Caki2 (cell line): ENCODE measurements at regions not wholly inside any gene's neighbourhood (a gene's known extent, or its start where the extent isn't known, plus 50 kb on each side); places are given as distances from the start of the nearest gene placed in this dataset.
"Not testable (repeated sequence)": the region's sequence is repeated elsewhere in the genome, so short reads cannot be mapped to it uniquely, and the experiment has no call there.

ENCODE experiments used
- DNase-seq: peaks from one replicate; pipeline ENCODE4 v3.0.0-alpha.2; 2015; ENCODE audit warnings: low read depth
- in situ Hi-C: cut with HindIII; loops from 2 replicates; pipeline ENCODE4 v1.10.0; 2016; ENCODE audit warnings: low sequenced_read_pairs, low pct_unique_long_range_greater_than_20kb, mixed read lengths

DNA sequence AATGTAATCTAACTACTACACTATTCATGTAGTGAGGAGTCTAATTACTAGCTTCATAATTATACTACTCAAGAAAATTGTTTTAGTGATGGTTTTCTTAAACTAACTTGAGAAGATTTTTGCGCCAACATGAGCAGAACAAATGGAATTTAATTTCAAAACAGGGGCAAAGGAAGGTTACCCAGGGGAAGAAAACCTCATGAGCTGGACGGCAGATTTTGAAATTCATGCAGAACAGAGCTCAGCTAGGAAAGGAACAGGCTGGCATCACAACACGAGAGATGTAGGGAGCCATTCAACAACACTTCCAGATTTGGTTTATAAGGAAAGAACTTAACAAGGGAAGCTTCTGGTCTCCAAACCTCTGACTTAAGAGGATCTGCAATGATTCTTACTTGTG, 235.3 kb upstream of the PRKCQ start:
- no peak for DNase-seq
- in situ Hi-C loops = no loop called here

DNA sequence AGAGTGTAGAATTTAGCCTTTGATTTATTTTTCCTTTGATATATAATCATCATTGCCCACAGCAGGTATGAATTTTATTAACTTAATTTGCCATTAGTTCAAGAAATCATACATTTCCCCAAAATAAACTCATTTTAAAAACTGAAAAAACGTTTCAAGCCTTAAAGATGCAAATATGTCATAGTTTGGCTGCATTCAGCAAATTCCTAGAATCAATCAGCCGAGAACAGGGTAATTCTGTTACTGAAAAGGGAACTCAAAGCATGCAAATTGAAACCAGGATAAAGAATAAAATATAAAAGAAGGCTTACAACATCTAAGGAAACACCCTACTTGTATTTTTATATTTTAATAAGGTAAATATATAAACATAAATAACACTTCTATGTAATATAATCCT, 233.8 kb upstream of the PRKCQ start:
- no peak for DNase-seq
- in situ Hi-C loops = no loop called here

DNA sequence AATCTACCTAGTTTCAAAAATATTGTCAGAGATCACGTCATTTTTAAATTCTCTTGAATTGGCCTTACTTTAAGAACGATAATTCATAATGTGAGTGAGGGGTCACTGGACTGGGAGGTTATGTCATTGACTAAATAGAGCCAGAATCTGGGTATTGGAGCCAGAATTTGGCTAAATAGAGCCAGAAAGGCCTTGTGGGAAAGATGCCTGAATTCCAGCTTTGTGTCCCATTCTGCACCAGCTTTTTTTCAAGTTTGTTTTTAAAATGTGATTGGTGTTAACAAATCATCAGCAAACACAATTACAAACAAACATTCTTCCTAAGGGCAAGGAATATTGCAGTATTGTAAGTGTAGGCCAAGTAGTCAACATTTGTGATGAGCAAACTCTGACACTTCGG, 233.2 kb upstream of the PRKCQ start:
- no peak for DNase-seq
- in situ Hi-C loops = no loop called here

DNA sequence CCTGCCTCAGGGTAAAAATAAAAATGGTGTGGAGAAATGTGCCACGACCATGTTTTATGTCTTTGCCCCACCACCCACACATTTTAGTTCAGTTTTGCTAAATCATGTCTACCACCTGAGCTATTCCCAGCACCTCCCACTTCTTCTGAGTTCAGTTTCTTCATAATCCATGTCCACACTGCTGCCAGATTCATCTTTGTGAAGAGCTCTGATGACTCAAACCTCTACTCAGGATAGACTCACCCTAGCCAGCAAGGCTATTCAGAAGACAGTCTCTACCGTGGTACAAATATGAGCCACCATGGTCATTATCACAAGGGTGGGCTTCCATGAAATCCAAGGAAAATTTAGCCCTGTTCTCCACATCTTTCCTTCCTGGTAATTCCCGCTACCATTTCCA, 231.1 kb upstream of the PRKCQ start:
- in situ Hi-C loops = no loop called here
- DNase-seq = no peak

DNA sequence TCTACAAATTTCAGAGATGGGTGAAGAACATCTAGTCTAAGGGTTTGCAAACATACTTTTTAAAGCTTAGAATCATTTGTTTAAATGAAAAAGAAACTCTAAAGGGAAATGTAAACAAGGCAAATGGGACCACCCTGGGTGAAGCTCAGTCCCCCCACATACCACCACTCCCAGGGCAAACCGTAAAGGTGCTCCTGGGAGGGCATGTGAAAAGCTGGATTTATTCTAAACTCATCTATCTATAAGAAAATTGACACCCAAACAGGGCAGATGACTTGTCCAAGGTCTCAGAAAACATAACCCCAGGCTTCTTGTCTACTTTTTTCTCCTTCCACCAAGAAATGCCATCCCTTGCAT, 223.3 kb upstream of the PRKCQ start:
- in situ Hi-C loops = no loop called here

DNA sequence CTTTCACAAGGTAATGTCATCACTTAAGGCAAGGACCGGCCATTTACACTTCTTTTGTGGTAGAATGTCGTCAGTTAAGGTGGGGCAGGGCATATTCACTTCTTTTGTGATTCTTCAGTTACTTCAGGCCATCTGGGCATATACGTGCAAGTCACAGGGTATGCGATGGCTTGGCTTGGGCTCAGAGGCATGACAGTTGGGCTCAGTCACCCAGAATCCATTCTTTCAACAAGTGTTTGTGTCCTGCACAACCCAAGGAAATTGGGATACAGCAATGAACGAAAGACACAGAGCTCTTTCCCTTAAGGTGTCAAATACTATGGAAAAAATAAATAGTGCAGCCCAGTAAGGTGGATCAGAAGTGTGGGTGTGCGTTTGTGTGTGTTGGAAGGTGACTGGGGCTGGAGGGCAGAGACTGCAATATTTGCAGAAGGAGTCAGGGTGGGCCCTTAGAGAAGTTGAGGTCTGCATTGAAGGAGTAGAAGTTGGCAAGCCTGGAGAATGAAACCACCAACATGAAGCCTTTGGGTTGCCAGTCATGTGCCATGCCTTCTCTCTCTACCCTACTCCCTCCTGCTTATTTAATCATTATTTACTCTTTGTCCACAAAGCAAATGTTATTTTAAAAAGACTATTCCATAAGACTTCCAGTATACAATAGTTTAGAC, 222.8 kb upstream of the PRKCQ start:
- no peak for DNase-seq
- in situ Hi-C loops = no loop called here

More for the DNA sequence above, 223.3 kb upstream of the PRKCQ start:
- DNase-seq = no peak

DNA sequence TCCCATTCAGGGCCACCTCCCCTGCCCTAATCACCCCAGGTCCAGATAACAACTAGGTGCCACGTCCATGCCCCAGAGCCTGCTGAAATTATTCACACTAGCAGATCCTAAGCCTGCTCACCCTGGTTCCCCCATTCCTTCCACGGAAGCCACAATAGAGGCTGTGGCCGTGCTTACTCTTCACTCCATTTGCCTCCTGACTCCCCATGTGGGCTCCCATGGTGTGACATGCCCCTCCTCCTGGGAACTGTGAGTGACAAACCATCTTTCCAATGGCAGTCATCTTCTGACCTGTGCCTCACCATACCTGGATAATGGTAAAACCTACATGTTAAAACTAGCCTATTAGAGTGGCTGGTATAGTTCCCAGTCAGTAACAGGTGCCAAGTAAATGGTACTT, 216.2 kb upstream of the PRKCQ start:
- in situ Hi-C loops = no loop called here
- no peak for DNase-seq

DNA sequence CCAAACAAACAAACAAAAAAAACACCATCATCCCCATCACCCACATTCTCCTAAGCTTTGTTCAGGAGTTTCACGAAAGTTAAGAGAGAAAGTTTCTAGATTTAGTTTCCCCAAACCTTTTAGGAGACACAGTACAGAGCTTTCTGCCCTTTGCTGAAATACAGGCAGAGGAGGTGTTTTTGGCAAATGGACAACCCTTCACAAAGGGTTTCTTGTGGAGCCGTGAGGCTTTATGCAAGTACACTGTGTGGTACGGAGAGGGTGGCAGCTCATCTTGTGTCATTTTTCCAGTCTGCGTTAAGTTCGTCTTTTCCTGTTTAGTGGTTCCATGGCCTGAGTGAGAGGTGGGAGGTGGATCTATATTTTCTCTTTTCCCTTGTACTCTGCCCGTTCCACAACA, 215.5 kb upstream of the PRKCQ start:
- in situ Hi-C loops = no loop called here
- no peak for DNase-seq

DNA sequence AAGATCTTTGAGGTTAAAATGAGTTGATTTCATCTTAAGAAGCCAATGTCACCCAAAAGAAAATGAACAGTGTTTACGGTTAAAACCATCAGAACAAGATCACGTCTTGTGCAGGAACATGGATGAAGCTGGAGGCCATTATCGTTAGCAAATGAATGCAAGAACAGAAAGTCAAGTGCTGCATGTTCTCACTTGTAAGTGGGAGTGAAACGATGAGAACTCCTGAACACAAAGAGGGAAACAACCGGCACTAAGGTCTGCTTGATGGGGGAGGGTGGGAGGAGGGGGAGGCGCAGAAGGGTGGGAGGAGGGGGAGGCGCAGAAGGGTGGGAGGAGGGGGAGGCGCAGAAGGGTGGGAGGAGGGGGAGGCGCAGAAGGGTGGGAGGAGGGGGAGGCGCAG, 214.8 kb upstream of the PRKCQ start:
- in situ Hi-C loops = not testable (repeated sequence)

DNA sequence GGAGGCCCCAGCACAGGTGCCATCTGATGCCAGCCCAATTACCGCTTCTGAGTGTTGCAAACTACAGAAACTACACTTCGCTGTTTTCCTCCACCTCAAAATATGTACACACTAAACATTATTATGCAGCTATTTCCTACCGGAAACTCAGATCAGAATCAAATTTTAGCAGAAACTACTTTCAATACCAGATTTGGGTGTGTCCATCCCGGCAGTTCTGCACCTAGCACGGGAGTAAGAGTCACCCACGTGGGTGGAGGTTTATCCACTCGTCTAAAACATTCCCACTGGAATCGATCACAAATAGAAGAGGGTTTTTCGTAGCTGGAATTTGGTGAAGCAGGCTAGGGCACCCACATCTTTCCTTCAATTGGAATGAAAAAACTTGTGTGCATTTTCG, 214.4 kb upstream of the PRKCQ start:
- no peak for DNase-seq

More for the DNA sequence above, 214.8 kb upstream of the PRKCQ start:
- DNase-seq = not testable (repeated sequence)

DNA sequence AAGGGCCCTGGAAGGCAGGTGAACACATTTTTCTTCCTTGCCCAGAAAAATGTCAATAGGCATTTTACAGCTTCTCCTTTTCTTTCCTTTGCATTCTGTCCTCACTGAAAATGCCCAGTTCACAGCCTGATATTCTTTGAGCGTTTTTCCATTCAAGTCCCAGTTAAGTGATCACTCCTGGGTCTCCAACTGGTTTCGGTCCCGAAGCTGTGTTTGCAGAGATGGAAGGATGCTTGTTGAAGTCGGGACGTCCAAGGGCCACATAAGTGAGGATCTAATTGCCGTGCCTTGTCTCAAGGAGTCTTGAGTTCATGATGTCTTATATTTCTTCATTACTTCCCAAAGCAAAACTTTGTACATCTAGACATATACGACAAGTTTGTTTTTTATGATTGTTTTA, 208.7 kb upstream of the PRKCQ start:
- DNase-seq = no peak
- in situ Hi-C loops = no loop called here

More for the DNA sequence above, 214.4 kb upstream of the PRKCQ start:
- in situ Hi-C loops = no loop called here

DNA sequence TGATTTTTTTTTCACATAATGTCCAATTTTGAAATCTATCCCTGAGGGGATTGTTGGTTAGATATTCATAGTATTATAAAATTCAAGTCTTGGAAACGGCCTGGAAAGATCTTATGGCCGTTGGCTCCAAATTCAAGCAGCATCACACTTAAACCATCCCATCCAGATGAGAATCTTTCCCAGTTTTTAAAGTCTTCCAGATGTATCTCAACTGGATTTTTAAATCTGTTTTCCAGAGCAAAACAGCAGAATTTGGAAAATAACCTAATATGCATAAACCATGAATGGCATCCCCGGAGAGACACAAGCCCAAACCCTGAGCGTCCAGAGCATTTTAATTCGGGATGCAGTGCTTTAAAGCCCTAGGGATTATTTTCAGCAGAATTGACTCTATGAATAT, 208.2 kb upstream of the PRKCQ start:
- no peak for DNase-seq
- in situ Hi-C loops = no loop called here

DNA sequence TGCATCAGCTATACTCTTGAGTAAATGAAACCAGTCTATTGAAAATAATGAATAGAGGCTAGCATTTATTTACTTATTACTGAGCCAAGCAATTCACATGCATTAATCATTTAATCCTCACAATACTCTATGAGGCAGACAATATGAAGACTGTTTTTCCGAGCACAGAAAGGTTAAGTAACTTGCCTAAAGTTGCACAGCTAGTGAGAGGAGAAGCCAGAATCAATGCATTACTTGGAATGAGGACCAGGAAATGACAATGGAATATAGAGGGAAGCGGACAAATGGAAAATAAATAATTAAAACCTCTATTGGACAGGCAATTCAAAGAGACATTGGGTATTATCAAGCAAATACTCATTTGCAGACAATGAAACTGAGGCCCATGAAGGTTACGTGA, 207.6 kb upstream of the PRKCQ start:
- DNase-seq = no peak
- in situ Hi-C loops = no loop called here

DNA sequence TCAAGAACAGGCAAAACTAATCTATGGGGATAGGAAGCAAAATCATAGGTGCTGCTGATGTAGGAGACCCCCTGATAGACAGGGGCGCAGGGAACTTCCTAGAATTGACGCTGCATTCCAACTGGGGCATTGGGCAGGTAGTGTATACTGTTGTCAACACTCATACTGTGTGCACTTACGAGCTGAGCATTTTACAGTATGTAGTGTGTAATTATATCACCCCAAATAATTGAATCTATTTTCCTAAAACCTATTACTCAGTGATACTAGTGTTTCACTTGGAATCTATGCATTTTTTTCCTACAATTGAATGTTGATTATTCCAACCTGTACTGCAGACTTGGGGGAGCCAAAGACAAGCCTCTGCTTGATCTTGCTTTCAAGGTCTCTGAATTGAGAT, 207.0 kb upstream of the PRKCQ start:
- in situ Hi-C loops = no loop called here

DNA sequence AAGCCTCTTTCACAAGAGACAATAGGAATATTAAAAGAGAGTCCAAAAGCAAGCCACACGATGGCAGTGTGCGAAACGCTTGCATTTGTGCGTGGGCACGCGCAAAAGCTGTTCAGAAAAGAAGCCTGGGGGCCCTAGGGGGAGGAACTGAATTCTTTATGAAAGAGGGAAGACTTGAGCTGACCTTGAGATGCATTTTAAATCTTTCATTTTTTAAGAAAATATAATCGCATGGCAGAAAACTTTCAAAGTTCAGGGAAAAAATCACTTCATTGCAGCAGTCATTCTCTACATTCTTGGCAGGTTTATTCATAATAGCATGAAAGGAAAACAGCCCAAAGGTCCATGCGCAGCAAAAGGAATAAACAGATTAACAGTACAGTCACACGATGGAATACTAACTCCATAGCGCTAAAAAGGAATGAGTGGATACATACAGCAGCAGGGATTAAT, 206.5 kb upstream of the PRKCQ start:
- DNase-seq = no peak
- in situ Hi-C loops = no loop called here

More for the DNA sequence above, 207.0 kb upstream of the PRKCQ start:
- no peak for DNase-seq

DNA sequence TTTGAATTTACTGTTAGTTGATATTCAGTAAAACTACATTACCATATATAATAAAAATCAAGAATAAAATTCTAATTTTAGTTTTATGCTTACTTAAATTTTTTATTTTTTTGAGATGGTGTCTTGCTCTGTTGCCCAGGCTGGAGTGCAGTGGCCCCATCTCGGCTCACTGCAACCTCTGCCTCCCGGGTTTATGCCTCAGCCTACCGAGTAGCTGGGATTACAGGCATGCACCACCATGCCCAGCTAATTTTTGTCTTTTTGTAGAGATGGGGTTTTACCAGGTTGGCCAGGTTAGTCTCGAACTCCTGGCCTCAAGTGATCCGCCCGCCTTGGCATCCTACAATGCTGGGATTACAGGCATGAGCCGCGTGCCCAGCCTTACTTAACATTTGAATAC, 204.4 kb upstream of the PRKCQ start:
- DNase-seq, in situ Hi-C loops: not testable (repeated sequence)

DNA sequence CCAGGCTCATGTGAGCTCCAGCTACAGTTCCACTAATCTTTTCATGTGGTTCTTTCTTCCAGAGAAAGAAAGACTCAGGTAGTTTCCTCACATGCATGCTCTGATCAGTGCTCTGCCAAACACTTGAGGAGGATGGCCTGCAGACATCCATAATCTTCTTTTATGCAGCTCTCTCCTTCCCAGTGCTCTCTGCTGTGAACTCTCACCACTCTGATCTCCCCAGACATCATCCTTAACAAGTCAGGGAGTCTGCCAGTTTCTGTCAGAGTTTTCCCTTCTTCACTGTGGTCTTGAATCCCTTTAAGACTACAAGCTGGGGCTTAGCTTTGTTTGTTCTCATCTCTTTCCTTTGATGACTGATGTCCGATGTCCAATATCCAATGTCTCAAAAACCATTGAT, 203.4 kb upstream of the PRKCQ start:
- DNase-seq = no peak
- in situ Hi-C loops = no loop called here

DNA sequence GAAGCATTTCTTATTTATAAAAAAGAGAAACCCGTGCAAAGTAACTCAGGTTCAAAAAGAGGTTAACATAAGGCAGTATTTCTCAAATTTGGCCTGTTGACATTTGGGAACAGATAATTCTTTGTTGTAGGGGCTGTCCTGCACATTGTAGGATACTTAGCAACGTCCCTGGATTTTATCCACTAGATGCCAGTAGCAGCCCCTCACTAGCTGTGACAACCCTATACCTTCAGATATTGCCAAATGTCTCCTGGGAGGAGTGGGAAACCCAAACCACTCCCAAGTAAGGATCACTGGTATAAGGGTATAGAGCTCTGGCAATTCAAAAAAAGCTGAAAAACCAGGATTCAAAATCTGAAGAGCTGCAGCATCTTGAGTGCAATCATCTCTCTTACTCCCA, 202.3 kb upstream of the PRKCQ start:
- DNase-seq = no peak
- in situ Hi-C loops = no loop called here

DNA sequence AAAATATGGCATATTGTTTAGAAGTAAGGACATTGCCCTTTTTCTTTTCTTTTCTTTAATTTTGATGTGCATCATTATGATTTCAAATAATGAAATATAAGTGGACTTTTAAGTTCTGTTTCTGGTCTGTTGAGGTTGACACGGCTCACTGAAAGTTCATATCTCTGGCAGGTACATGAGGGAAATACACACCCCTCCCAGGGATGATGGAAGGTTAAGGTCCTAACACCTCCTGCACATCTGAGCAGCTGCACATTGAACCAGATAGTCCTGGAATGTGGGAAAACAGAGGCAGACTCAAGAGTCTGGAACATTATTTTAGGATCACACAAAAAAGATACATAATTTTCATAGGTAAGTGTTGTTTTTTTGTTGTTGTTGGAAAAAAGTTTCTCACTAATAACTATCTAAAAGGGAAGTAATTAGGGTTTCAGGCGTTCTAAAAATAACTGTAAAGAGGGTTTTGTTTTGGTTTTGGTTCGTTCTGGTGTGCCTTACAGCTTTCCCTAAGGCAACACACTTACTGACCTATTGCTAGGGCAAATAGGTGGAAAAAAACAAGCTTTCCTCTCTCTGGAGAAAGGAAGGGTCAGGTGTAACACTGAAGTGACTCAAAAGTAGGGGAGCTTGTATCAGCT, 201.2 kb upstream of the PRKCQ start:
- DNase-seq = no peak
- in situ Hi-C loops = no loop called here

DNA sequence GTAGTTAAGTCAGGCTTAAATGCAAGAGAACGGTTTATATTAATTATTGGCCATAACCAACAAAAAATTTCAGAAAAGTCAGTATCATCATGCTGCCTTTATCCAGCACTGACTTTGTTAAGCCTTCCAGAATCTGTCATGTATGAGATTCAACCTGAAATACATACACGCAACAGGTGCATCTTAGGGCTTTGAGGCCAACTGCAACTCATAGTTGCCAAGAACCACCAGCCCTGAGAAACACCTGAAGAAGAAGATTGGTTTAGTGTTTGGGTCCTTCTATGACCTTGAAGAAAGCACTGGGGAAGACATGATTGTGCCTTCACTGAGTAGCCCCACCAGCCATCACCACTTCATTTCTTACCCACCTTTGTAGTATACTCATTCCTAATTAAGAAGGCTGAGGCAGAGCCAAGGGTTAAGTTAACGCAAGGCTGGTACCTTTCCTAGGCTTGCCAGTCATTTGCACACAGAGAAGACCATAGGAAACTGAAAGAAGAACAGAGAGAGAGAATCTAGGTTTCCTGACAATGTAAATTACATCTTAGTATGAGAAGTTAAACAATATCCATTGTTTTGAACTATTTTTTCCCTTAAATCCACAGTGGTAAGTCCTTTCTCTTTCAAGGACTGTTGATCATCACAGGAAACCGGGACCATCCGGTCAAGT, 200.1 kb upstream of the PRKCQ start:
- in situ Hi-C loops = no loop called here
- DNase-seq = no peak
